GM19043 (cell line): ENCODE measurements at regions not wholly inside any gene's neighbourhood (a gene's known extent, or its start where the extent isn't known, plus 50 kb on each side); places are given as distances from the start of the nearest gene placed in this dataset.

Experiments used
- ATAC-seq: cut with Tn5 transposase; IDR thresholded peaks from one replicate; pipeline ENCODE4 v1.9.1; 2021; ENCODE audit warnings: low read depth; ENCODE audit not compliant: unreplicated experiment

GRCh38 chr13:58852076-58852475 is 1220.5 kb downstream of the PCDH17 start:
- no peak for ATAC-seq

- ATAC-seq = no peak
Observed at GRCh38 chr13:58855283-58855682, 1223.7 kb downstream of the PCDH17 start.

- ATAC-seq = no peak
Observed at GRCh38 chr13:58858870-58859371, 1227.4 kb downstream of the PCDH17 start.

- ATAC-seq = no peak
Observed at GRCh38 chr13:58865286-58865685, 1233.7 kb downstream of the PCDH17 start.

- ATAC-seq = no peak
Observed at GRCh38 chr13:58869566-58869965, 1238.0 kb downstream of the PCDH17 start.

GRCh38 chr13:58876473-58876872 is 1244.9 kb downstream of the PCDH17 start:
- no peak for ATAC-seq

GRCh38 chr13:58879114-58879513 is 1247.6 kb downstream of the PCDH17 start:
- no peak for ATAC-seq

- no peak for ATAC-seq
Observed at GRCh38 chr13:58882516-58882915, 1251.0 kb downstream of the PCDH17 start.

GRCh38 chr13:58883405-58883804 is 1251.9 kb downstream of the PCDH17 start:
- no peak for ATAC-seq

- ATAC-seq = no peak
Observed at GRCh38 chr13:58884353-58885209, 1253.0 kb downstream of the PCDH17 start.

GRCh38 chr13:58889474-58889873 is 1257.9 kb downstream of the PCDH17 start:
- ATAC-seq = no peak

GRCh38 chr13:58893396-58893795 is 1261.9 kb downstream of the PCDH17 start:
- no peak for ATAC-seq

GRCh38 chr13:58906329-58907007 is 1257.3 kb downstream of the DIAPH3 start:
- ATAC-seq = no peak

GRCh38 chr13:58907347-58907746 is 1256.4 kb downstream of the DIAPH3 start:
- ATAC-seq = no peak

GRCh38 chr13:58908019-58908679 is 1255.6 kb downstream of the DIAPH3 start:
- ATAC-seq = no peak

GRCh38 chr13:58919551-58919950 is 1244.2 kb downstream of the DIAPH3 start:
- ATAC-seq = no peak

- no peak for ATAC-seq
Observed at GRCh38 chr13:58921129-58921528, 1242.6 kb downstream of the DIAPH3 start.

- ATAC-seq = no peak
Observed at GRCh38 chr13:58926858-58927257, 1236.9 kb downstream of the DIAPH3 start.

- no peak for ATAC-seq
Observed at GRCh38 chr13:58933475-58933874, 1230.3 kb downstream of the DIAPH3 start.

- no peak for ATAC-seq
Observed at GRCh38 chr13:58935689-58936088, 1228.0 kb downstream of the DIAPH3 start.

- no peak for ATAC-seq
Observed at GRCh38 chr13:58946274-58946673, 1217.5 kb downstream of the DIAPH3 start.
